H1 (cell line): ENCODE measurements at regions not wholly inside any gene's neighbourhood (a gene's known extent, or its start where the extent isn't known, plus 50 kb on each side); places are given as distances from the start of the nearest gene placed in this dataset.

Experiments
- CTCF ChIA-PET: fragments of 300-600 bp; sonication (Branson Sonifier 250); formaldehyde crosslinking; loops from one replicate; lab custom pipeline; 2021; ENCODE audit not compliant: partially characterized antibody; lab: Charles Lee
- POLR2A ChIA-PET: fragments of 300-600 bp; sonication (Branson Sonifier 250); formaldehyde crosslinking; loops from one replicate; lab custom pipeline; 2021; ENCODE audit warnings: inconsistent platforms; ENCODE audit not compliant: partially characterized antibody; lab: Charles Lee
- DNase-seq, 2 experiments: peaks; one replicate each; pipeline versions ENCODE4 v3.0.0 to v3.0.0-alpha.2; 2010 to 2022; ENCODE audit warnings: low spot score in 2 of 2, low read depth in 1 of 2, mixed read lengths in 1 of 2
- FAIRE-seq: peaks from 2 replicates; lab custom pipeline; 2011; peaks lifted over from hg19 to GRCh38; lab: Jason Lieb, UNC
- H2AFZ ChIP-seq: 2 replicates; pipeline ENCODE4 v1.8.1; 2012; ENCODE audit warnings: low read length, inconsistent platforms
- H2AK5ac ChIP-seq: 2 replicates; pipeline ENCODE4 v1.6.1; 2013; ENCODE audit warnings: low read depth, low read length
- H2BK120ac ChIP-seq: replicated peaks from 2 replicates; pipeline ENCODE3; 2013; ENCODE audit warnings: low read depth, low read length, inconsistent platforms
- H2BK12ac ChIP-seq: 2 replicates; pipeline ENCODE4 v1.6.1; 2013; ENCODE audit warnings: low read depth, low read length
- H2BK15ac ChIP-seq: 2 replicates; pipeline ENCODE4 v1.6.1; 2013; ENCODE audit warnings: low read length
- H2BK20ac ChIP-seq: 2 replicates; pipeline ENCODE4 v1.6.1; 2013; ENCODE audit warnings: low read length
- H2BK5ac ChIP-seq: 2 replicates; pipeline ENCODE4 v1.6.1; 2013; ENCODE audit warnings: low read depth, low read length
- H3K14ac ChIP-seq: 2 replicates; pipeline ENCODE4 v1.6.1; 2013; ENCODE audit warnings: inconsistent platforms; ENCODE audit not compliant: insufficient read length
- H3K18ac ChIP-seq: 2 replicates; pipeline ENCODE4 v1.6.1; 2013; ENCODE audit warnings: low read length; ENCODE audit errors: extremely low read depth
- H3K23ac ChIP-seq: 2 replicates; pipeline ENCODE4 v1.6.1; 2013; ENCODE audit warnings: inconsistent platforms; ENCODE audit not compliant: insufficient read length
- H3K23me2 ChIP-seq: 2 replicates; pipeline ENCODE4 v1.6.1; 2013; ENCODE audit warnings: low read depth, low read length
- H3K27ac ChIP-seq: 2 replicates; pipeline ENCODE4 v1.6.1; 2011; ENCODE audit warnings: low read depth, low read length, inconsistent platforms
- H3K27me3 ChIP-seq, 4 experiments: replicated peaks in 1 of 4; 1 replicate in 1 of 4; 2 replicates in 3 of 4; pipeline versions ENCODE4 v1.6.1 to v1.8.1; 2011 to 2013; ENCODE audit warnings: low read length in 3 of 4, mild to moderate bottlenecking in 3 of 4, inconsistent platforms in 2 of 4, mixed read lengths in 2 of 4, moderate library complexity in 1 of 4; ENCODE audit not compliant: control insufficient read depth in 3 of 4, insufficient read depth in 3 of 4; ENCODE audit errors: extremely low read depth in 1 of 4
- H3K36me3 ChIP-seq, 4 experiments: 2 replicates each; pipeline versions ENCODE4 v1.6.1 to v1.8.1; 2011 to 2013; ENCODE audit warnings: mild to moderate bottlenecking in 4 of 4, low read length in 3 of 4, moderate library complexity in 2 of 4, control low read depth in 1 of 4, inconsistent platforms in 1 of 4; ENCODE audit not compliant: insufficient read depth in 4 of 4, control insufficient read depth in 2 of 4
- H3K4ac ChIP-seq: replicated peaks from 2 replicates; pipeline ENCODE3; 2013; ENCODE audit warnings: low read length, low read depth, mixed read lengths, inconsistent platforms; ENCODE audit not compliant: insufficient read length
- H3K4me1 ChIP-seq, 4 experiments: replicated peaks in 1 of 4; 1 replicate in 1 of 4; 2 replicates in 3 of 4; pipeline versions ENCODE4 v1.6.1 to v1.8.1; 2011 to 2013; ENCODE audit warnings: low read length in 3 of 4, inconsistent platforms in 2 of 4, mixed read lengths in 1 of 4; ENCODE audit not compliant: insufficient read depth in 4 of 4, control insufficient read depth in 3 of 4
- H3K4me2 ChIP-seq, 2 experiments: 2 replicates each; pipeline versions ENCODE4 v1.6.1 to v1.8.1; 2011 to 2013; ENCODE audit warnings: low read depth in 2 of 2, low read length in 2 of 2, control low read depth in 1 of 2, inconsistent platforms in 1 of 2, mild to moderate bottlenecking in 1 of 2; ENCODE audit not compliant: insufficient read depth in 1 of 2
- H3K4me3 ChIP-seq, 4 experiments: fragments of 200-600, 300-600 bp in 1 of 4; sonication (generic), shearing (Covaris generic), sonication (Bioruptor Twin) in 1 of 4; 2 replicates each; pipeline versions ENCODE4 v1.5.1 to v1.8.1; 2011 to 2016; ENCODE audit warnings: low read length in 4 of 4, low read depth in 3 of 4, control low read depth in 2 of 4, inconsistent platforms in 2 of 4, mild to moderate bottlenecking in 2 of 4, mixed read lengths in 1 of 4, moderate library complexity in 1 of 4; ENCODE audit not compliant: insufficient read depth in 2 of 4; ENCODE audit errors: extremely low read depth in 1 of 4
- H3K56ac ChIP-seq: replicated peaks from 2 replicates; pipeline ENCODE3; 2013; ENCODE audit warnings: low read depth, mild to moderate bottlenecking, mixed read lengths, low read length, inconsistent platforms; ENCODE audit not compliant: insufficient read length
- H3K79me1 ChIP-seq: 2 replicates; pipeline ENCODE4 v1.6.1; 2013; ENCODE audit warnings: low read depth, low read length, control low read depth
- H3K79me2 ChIP-seq, 2 experiments: 2 replicates each; pipeline versions ENCODE4 v1.6.1 to v1.8.1; 2012 to 2013; ENCODE audit warnings: low read length in 2 of 2, mild to moderate bottlenecking in 2 of 2, inconsistent platforms in 1 of 2; ENCODE audit not compliant: insufficient read depth in 2 of 2, control insufficient read depth in 1 of 2
- H3K9ac ChIP-seq, 4 experiments: replicated peaks in 1 of 4; 1 replicate in 1 of 4; 2 replicates in 3 of 4; pipeline versions ENCODE4 v1.6.1 to v1.8.1; 2011 to 2013; ENCODE audit warnings: low read depth in 3 of 4, low read length in 3 of 4, control low read depth in 2 of 4, mild to moderate bottlenecking in 2 of 4, moderate library complexity in 2 of 4, inconsistent platforms in 1 of 4; ENCODE audit errors: extremely low read depth in 1 of 4
- H3K9me3 ChIP-seq, 2 experiments: 2 replicates each; pipeline versions ENCODE4 v1.6.1 to v1.8.1; 2012 to 2013; ENCODE audit warnings: mild to moderate bottlenecking in 2 of 2, moderate library complexity in 2 of 2, control low read depth in 1 of 2, inconsistent platforms in 1 of 2, low read depth in 1 of 2, low read length in 1 of 2, mixed read lengths in 1 of 2; ENCODE audit not compliant: insufficient read depth in 2 of 2
- H4K20me1 ChIP-seq, 2 experiments: replicated peaks in 1 of 2; 2 replicates each; pipeline versions ENCODE3 to v1.8.1; 2011 to 2013; ENCODE audit warnings: inconsistent platforms in 2 of 2, low read length in 2 of 2, mild to moderate bottlenecking in 1 of 2; ENCODE audit not compliant: insufficient read depth in 2 of 2, control insufficient read depth in 1 of 2
- H4K5ac ChIP-seq: 2 replicates; pipeline ENCODE4 v1.6.1; 2013; ENCODE audit warnings: low read length, low read depth, mixed read lengths, inconsistent platforms; ENCODE audit not compliant: insufficient read length
- H4K8ac ChIP-seq: 2 replicates; pipeline ENCODE4 v1.8.0; 2013; ENCODE audit warnings: mild to moderate bottlenecking, moderate library complexity, low read length, inconsistent platforms; ENCODE audit not compliant: insufficient read depth; ENCODE audit errors: extremely low read depth
- H4K91ac ChIP-seq: replicated peaks from 2 replicates; pipeline ENCODE3; 2013; ENCODE audit warnings: low read length, mixed read lengths, inconsistent platforms; ENCODE audit not compliant: insufficient read length
- CTCF ChIP-seq, 3 experiments: IDR thresholded peaks; 1 replicate in 2 of 3; 2 replicates in 1 of 3; pipeline versions ENCODE4 v1.5.1 to v1.6.1; 2011; ENCODE audit warnings: low read length in 3 of 3, mild to moderate bottlenecking in 3 of 3, inconsistent platforms in 2 of 3, low read depth in 1 of 3, moderate library complexity in 1 of 3; ENCODE audit not compliant: insufficient read depth in 1 of 3; ENCODE audit errors: control extremely low read depth in 1 of 3
- GABPA ChIP-seq: IDR thresholded peaks from 2 replicates; pipeline ENCODE4 v1.6.1; 2011; ENCODE audit warnings: mild to moderate bottlenecking, low read length, moderate library complexity, borderline replicate concordance; ENCODE audit not compliant: insufficient read depth
- HDAC2 ChIP-seq, 2 experiments: fragments of 300-600 bp in 1 of 2; sonication (generic) in 1 of 2; IDR thresholded peaks; 2 replicates each; pipeline ENCODE4 v1.6.1; 2011 to 2012; ENCODE audit warnings: low read depth in 2 of 2, low read length in 2 of 2, mild to moderate bottlenecking in 2 of 2, moderate library complexity in 2 of 2, borderline replicate concordance in 1 of 2, inconsistent platforms in 1 of 2
- HDAC6 ChIP-seq: IDR thresholded peaks from one replicate; pipeline ENCODE4 v1.7.1; 2012; ENCODE audit warnings: low read depth, mild to moderate bottlenecking, inconsistent platforms, low read length, moderate library complexity
- POLR2AphosphoS5 ChIP-seq: IDR thresholded peaks from 2 replicates; pipeline ENCODE4 v1.6.1; 2011; ENCODE audit warnings: low read depth, low read length
- SIX5 ChIP-seq: IDR thresholded peaks from 2 replicates; pipeline ENCODE4 v1.6.1; 2011; ENCODE audit warnings: mild to moderate bottlenecking, low read depth, low read length
- WGBS, 2 experiments: shearing (Covaris generic) in 1 of 2; methylation state at CpG; one replicate each; pipeline versions ENCODE4 v1.1.6 to v1.1.7; 2013 to 2015; ENCODE audit warnings: low lambda C conversion rate in 2 of 2, mixed read lengths in 2 of 2, inconsistent platforms in 1 of 2, low coverage in 1 of 2, missing lambda C conversion rate in 1 of 2; ENCODE audit not compliant: insufficient replicate concordance in 2 of 2, insufficient coverage in 1 of 2, insufficient read length in 1 of 2; ENCODE audit errors: extremely low coverage in 1 of 2, missing lambda C conversion rate in 1 of 2; 5-methylcytosine and 5-hydroxymethylcytosine counted together

- Histone ChIP-seq H3K4ac (no peak overlapping the region), H2AFZ (no peak overlapping the region), H3K18ac (no peak overlapping the region), H3K23ac (no peak overlapping the region), H3K56ac (no peak overlapping the region), H3K79me1 (no peaks in the 10 kb centered on the region), H2BK120ac (no peak overlapping the region), H3K27me3 (peaks cover 0 to 2% (median 0%) of the 10 kb centered on the region in 4 experiments; a peak in 1 of 7 replicates), H4K5ac (no peak overlapping the region), H3K4me2 (no peak overlapping the region), H3K36me3 (no peaks in the 10 kb centered on the region), H2AK5ac (no peak overlapping the region), H4K91ac (no peak overlapping the region), H3K9ac (no peak overlapping the region), H2BK5ac (no peak overlapping the region), H3K27ac (no peak overlapping the region), H4K8ac (no peak overlapping the region), H2BK20ac (no peak overlapping the region), H3K4me3 (no peak overlapping the region), H3K9me3 (no peaks in the 10 kb centered on the region), H2BK15ac (no peak overlapping the region), H3K14ac (no peak overlapping the region), H3K4me1 (no peaks in the 10 kb centered on the region), H2BK12ac (no peak overlapping the region), H3K79me2 (no peaks in the 10 kb centered on the region), H4K20me1 (no peaks in the 10 kb centered on the region), H3K23me2 (no peaks in the 10 kb centered on the region)
- WGBS, 2 experiments = 100% methylated on average over 1 of the region's 1 CpG; no CpG with 5 or more reads in 1 of the 2 experiments
- FAIRE-seq (no peak), DNase-seq (no peak)
- TF ChIP-seq GABPA (no peak), HDAC6 (no peak), CTCF (IDR thresholded peaks at IDR 0.05; ENCODE audit: control extremely low read depth in 1 of 3, insufficient read depth in 1 of 3, low read depth in 1 of 3, low read length in 3 of 3) (no peak), HDAC2 (IDR thresholded peaks at IDR 0.05; ENCODE audit: borderline replicate concordance in 1 of 2, low read depth in 2 of 2, low read length in 2 of 2) (no peak), POLR2AphosphoS5 (no peak), SIX5 (no peak)
- POLR2A ChIA-PET = no interaction called here
- CTCF ChIA-PET = interaction anchor here (0.7 kb wide), 1 partner anchor 19 kb away, joined by 4 read pairs; no protein-coding TSS in a partner anchor
These were observed 77.9 kb upstream of the CHL1 start for GRCh38 chr3:118666-119065.
